Parathyroid adenoma (tissue), 2 donors: ENCODE measurements at regions not wholly inside any gene's neighbourhood (a gene's known extent, or its start where the extent isn't known, plus 50 kb on each side); places are given as distances from the start of the nearest gene placed in this dataset.
"Not testable (repeated sequence)": the region's sequence is repeated elsewhere in the genome, so short reads cannot be mapped to it uniquely, and the experiment has no call there.

Experiments
- H2AFZ ChIP-seq: fragments of 300-600 bp; sonication (generic); one replicate; pipeline ENCODE4 v1.7.0; 2017; ENCODE audit warnings: antibody characterized with exemption, mild to moderate bottlenecking
- H3K27ac ChIP-seq: fragments of 300-600 bp; sonication (generic); one replicate; pipeline ENCODE4 v1.7.0; 2017
- H3K27me3 ChIP-seq: fragments of 300-600 bp; sonication (generic); one replicate; pipeline ENCODE4 v1.7.0; 2017; ENCODE audit warnings: low read length; ENCODE audit not compliant: control insufficient read depth, insufficient read depth
- H3K36me3 ChIP-seq: fragments of 300-600 bp; sonication (generic); one replicate; pipeline ENCODE4 v1.7.0; 2017; ENCODE audit warnings: low read length; ENCODE audit not compliant: control insufficient read depth, insufficient read depth
- H3K4me1 ChIP-seq: fragments of 300-600 bp; sonication (generic); one replicate; pipeline ENCODE4 v1.7.0; 2017; ENCODE audit warnings: control low read depth
- H3K4me2 ChIP-seq: fragments of 300-600 bp; sonication (generic); one replicate; pipeline ENCODE4 v1.7.0; 2017; ENCODE audit warnings: low read length
- H3K4me3 ChIP-seq: fragments of 300-600 bp; sonication (generic); one replicate; pipeline ENCODE4 v1.7.0; 2017; ENCODE audit warnings: low read depth, low read length
- H3K79me2 ChIP-seq: fragments of 300-600 bp; sonication (generic); one replicate; pipeline ENCODE4 v1.7.0; 2017; ENCODE audit warnings: control low read depth
- H3K9ac ChIP-seq: fragments of 300-600 bp; sonication (generic); one replicate; pipeline ENCODE4 v1.7.0; 2017; ENCODE audit warnings: mild to moderate bottlenecking
- H3K9me3 ChIP-seq: fragments of 300-600 bp; sonication (generic); one replicate; pipeline ENCODE4 v1.7.0; 2017; ENCODE audit warnings: low read length; ENCODE audit not compliant: control insufficient read depth
- CTCF ChIP-seq: fragments of 300-600 bp; sonication (generic); IDR thresholded peaks from one replicate; pipeline ENCODE4 v1.7.0; 2017; ENCODE audit warnings: antibody characterized with exemption, mild to moderate bottlenecking
- donor health status: primary hyperparathyroidism.

- no peaks in the 10 kb centered on the region for H3K9me3 ChIP-seq
- peak overlapping the region; percentile 56 for H3K4me2 ChIP-seq
- no peaks in the 10 kb centered on the region for H3K36me3 ChIP-seq
- no peak overlapping the region for H3K27ac ChIP-seq
- no peaks in the 10 kb centered on the region for H3K27me3 ChIP-seq
- no peak overlapping the region for H3K9ac ChIP-seq
- no peaks in the 10 kb centered on the region for H3K79me2 ChIP-seq
- peak overlapping the region; percentile 5 for H3K4me3 ChIP-seq
- no peaks in the 10 kb centered on the region for H3K4me1 ChIP-seq
- H2AFZ ChIP-seq = peak overlapping the region; percentile 72
- TF ChIP-seq CTCF = no peak
These were observed 133.3 kb downstream of the TBC1D2B start for GRCh38 chr15:77944002-77944867.

- Histone ChIP-seq H3K4me3 (no peak overlapping the region), H3K36me3 (no peaks in the 10 kb centered on the region), H3K4me1 (no peaks in the 10 kb centered on the region), H3K4me2 (no peak overlapping the region), H3K27me3 (no peaks in the 10 kb centered on the region), H3K9ac (no peak overlapping the region), H3K9me3 (no peaks in the 10 kb centered on the region), H2AFZ (no peak overlapping the region), H3K79me2 (no peaks in the 10 kb centered on the region), H3K27ac (no peak overlapping the region)
- no peak for TF ChIP-seq CTCF
These were observed 134.8 kb downstream of the TBC1D2B start for GRCh38 chr15:77942611-77943211.

- H3K4me2 ChIP-seq, H3K27me3 ChIP-seq, H3K4me3 ChIP-seq, H3K9ac ChIP-seq, H3K4me1 ChIP-seq, H3K27ac ChIP-seq, H3K36me3 ChIP-seq, H3K9me3 ChIP-seq, H2AFZ ChIP-seq, H3K79me2 ChIP-seq: not testable (repeated sequence)
These were observed 136.3 kb downstream of the TBC1D2B start for GRCh38 chr15:77941090-77941827.

GRCh38 chr15:77940381-77940947 lies 137.0 kb downstream of the TBC1D2B start:
- Histone ChIP-seq H3K79me2 (no peaks in the 10 kb centered on the region), H3K4me1 (no peaks in the 10 kb centered on the region), H3K9ac (no peak overlapping the region), H2AFZ (no peak overlapping the region), H3K27me3 (no peaks in the 10 kb centered on the region), H3K4me2 (no peak overlapping the region), H3K4me3 (no peak overlapping the region), H3K27ac (no peak overlapping the region), H3K36me3 (no peaks in the 10 kb centered on the region), H3K9me3 (no peaks in the 10 kb centered on the region)
- TF ChIP-seq CTCF = no peak

GRCh38 chr15:77939851-77940250 lies 137.7 kb downstream of the TBC1D2B start:
- H3K4me3 ChIP-seq = no peak overlapping the region
- no peak overlapping the region for H3K4me2 ChIP-seq
- no peak overlapping the region for H3K9ac ChIP-seq
- no peaks in the 10 kb centered on the region for H3K9me3 ChIP-seq
- H3K4me1 ChIP-seq = no peaks in the 10 kb centered on the region
- no peaks in the 10 kb centered on the region for H3K79me2 ChIP-seq
- H3K27ac ChIP-seq = no peak overlapping the region
- H3K27me3 ChIP-seq = no peaks in the 10 kb centered on the region
- TF ChIP-seq CTCF = no peak
- no peaks in the 10 kb centered on the region for H3K36me3 ChIP-seq
- H2AFZ ChIP-seq = no peak overlapping the region

- H3K4me2 ChIP-seq, H3K27me3 ChIP-seq, H2AFZ ChIP-seq, H3K4me1 ChIP-seq, H3K9me3 ChIP-seq, H3K79me2 ChIP-seq, H3K27ac ChIP-seq, H3K9ac ChIP-seq, H3K4me3 ChIP-seq, H3K36me3 ChIP-seq: not testable (repeated sequence)
These were observed 138.5 kb downstream of the TBC1D2B start for GRCh38 chr15:77939026-77939425.

- H3K36me3 ChIP-seq, H3K27ac ChIP-seq, H2AFZ ChIP-seq, H3K4me3 ChIP-seq, H3K4me2 ChIP-seq, H3K79me2 ChIP-seq, H3K27me3 ChIP-seq, H3K9ac ChIP-seq, H3K4me1 ChIP-seq, H3K9me3 ChIP-seq: not testable (repeated sequence)
These were observed 139.0 kb downstream of the TBC1D2B start for GRCh38 chr15:77938546-77938945.
